A673 (cell line): ENCODE measurements at regions not wholly inside any gene's neighbourhood (a gene's known extent, or its start where the extent isn't known, plus 50 kb on each side); places are given as distances from the start of the nearest gene placed in this dataset.

Experiments
- BruUV-seq: library from RNA; stranded (reverse); fragments of 400-500 nt; replicated peaks from 2 replicates; lab custom pipeline; 2021; lab: Mats Ljungman, UMichigan
- CTCF ChIA-PET: fragments of 300-600 bp; sonication (Branson Sonifier 250); formaldehyde crosslinking; loops from one replicate; lab custom pipeline; 2022; ENCODE audit warnings: antibody characterized with exemption; lab: Charles Lee
- POLR2A ChIA-PET: fragments of 300-600 bp; sonication (Branson Sonifier 250); formaldehyde crosslinking; loops from one replicate; lab custom pipeline; 2022; ENCODE audit warnings: antibody characterized with exemption; ENCODE audit not compliant: low non-redundant PET; lab: Charles Lee
- DNase-seq: peaks from one replicate; pipeline ENCODE4 v3.0.0-alpha.2; 2015; ENCODE audit warnings: low spot score
- H3K27ac ChIP-seq: fragments of 200-600 bp; sonication (generic); 2 replicates; pipeline ENCODE4 v1.5.1; 2016; ENCODE audit warnings: mixed run types, low read depth, mild to moderate bottlenecking, mixed read lengths, antibody characterized with exemption, low read length; ENCODE audit not compliant: poor library complexity, severe bottlenecking
- H3K27me3 ChIP-seq: fragments of 200-600 bp; sonication (generic); replicated peaks from 2 replicates; pipeline ENCODE4 v1.6.1; 2017; ENCODE audit warnings: mixed run types, low read depth, mild to moderate bottlenecking, mixed read lengths, antibody characterized with exemption, low read length; ENCODE audit not compliant: insufficient read depth, poor library complexity
- H3K36me3 ChIP-seq: fragments of 200-600 bp; sonication (generic); 2 replicates; pipeline ENCODE4 v1.6.1; 2016; ENCODE audit warnings: mixed run types, mild to moderate bottlenecking, mixed read lengths, antibody characterized with exemption, low read length; ENCODE audit not compliant: insufficient read depth, poor library complexity, severe bottlenecking
- H3K4me1 ChIP-seq: fragments of 200-600 bp; sonication (generic); 2 replicates; pipeline ENCODE4 v1.6.1; 2017; ENCODE audit warnings: mixed run types, mild to moderate bottlenecking, mixed read lengths, antibody characterized with exemption, low read length; ENCODE audit not compliant: insufficient read depth, poor library complexity, severe bottlenecking
- H3K4me3 ChIP-seq: fragments of 200-600 bp; sonication (generic); 2 replicates; pipeline ENCODE4 v1.5.1; 2016; ENCODE audit warnings: low read depth, mixed run types, mild to moderate bottlenecking, mixed read lengths, low read length; ENCODE audit not compliant: poor library complexity, severe bottlenecking
- H3K9me3 ChIP-seq: fragments of 200-600 bp; sonication (generic); 2 replicates; pipeline ENCODE4 v1.6.1; 2016; ENCODE audit warnings: mixed run types, low read depth, mild to moderate bottlenecking, mixed read lengths, antibody characterized with exemption, low read length; ENCODE audit not compliant: poor library complexity, severe bottlenecking
- EZH2 ChIP-seq: fragments of 200-600 bp; sonication (generic); IDR thresholded peaks from 2 replicates; pipeline ENCODE4 v1.6.1; 2017; ENCODE audit warnings: borderline replicate concordance, low read depth, mild to moderate bottlenecking, mixed read lengths, antibody characterized with exemption, low read length; ENCODE audit not compliant: poor library complexity, severe bottlenecking
- intact Hi-C: fragments of 100-400 bp; cut with micrococcal nuclease; formaldehyde crosslinking; loops from one replicate; pipeline ENCODE4 v1.10.0; 2022; ENCODE audit not compliant: unreplicated experiment
- TF ChIP-seq, protein P1 (sequence below): fragments of 300-800, 200-600 bp; sonication (generic); conservative IDR thresholded peaks from 2 replicates; pipeline ENCODE4 v1.5.1; 2017; ENCODE audit warnings: low read depth, mild to moderate bottlenecking, antibody characterized with exemption, low read length, moderate library complexity, mixed read lengths

DNA sequence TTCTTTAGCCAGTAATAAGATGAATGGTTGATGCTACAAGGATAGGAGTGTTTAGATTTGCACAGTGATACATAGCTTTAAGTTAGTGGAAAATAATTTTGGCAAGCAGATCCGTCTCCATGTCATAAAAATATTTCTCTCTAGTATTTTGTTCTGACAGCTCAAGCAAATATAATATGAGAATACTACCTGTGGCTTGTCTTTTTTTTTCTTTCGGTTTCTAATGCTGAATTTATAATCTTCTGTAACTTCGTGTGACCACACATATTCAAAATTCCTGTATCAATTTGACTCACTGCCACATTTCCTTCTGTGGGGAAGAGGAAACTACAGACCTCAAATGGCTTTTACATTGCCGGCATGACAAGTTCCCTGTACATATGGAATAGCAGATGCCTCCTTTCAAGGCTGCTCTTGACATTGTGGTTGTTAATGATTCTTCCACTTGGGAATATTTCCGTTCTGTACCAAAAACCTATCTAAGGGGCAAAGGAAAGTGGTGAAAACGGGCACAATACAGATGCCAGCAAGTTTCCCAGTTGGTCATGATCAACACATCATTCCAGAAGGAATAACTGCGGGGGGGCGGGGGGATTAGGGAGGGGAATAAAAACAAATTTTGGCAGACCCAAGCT lies 103.6 kb upstream of the CCDC91 start:
- TF ChIP-seq, protein P1, sequence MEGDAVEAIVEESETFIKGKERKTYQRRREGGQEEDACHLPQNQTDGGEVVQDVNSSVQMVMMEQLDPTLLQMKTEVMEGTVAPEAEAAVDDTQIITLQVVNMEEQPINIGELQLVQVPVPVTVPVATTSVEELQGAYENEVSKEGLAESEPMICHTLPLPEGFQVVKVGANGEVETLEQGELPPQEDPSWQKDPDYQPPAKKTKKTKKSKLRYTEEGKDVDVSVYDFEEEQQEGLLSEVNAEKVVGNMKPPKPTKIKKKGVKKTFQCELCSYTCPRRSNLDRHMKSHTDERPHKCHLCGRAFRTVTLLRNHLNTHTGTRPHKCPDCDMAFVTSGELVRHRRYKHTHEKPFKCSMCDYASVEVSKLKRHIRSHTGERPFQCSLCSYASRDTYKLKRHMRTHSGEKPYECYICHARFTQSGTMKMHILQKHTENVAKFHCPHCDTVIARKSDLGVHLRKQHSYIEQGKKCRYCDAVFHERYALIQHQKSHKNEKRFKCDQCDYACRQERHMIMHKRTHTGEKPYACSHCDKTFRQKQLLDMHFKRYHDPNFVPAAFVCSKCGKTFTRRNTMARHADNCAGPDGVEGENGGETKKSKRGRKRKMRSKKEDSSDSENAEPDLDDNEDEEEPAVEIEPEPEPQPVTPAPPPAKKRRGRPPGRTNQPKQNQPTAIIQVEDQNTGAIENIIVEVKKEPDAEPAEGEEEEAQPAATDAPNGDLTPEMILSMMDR, result no peak
- no peak for TF ChIP-seq EZH2
- intact Hi-C loops, result no loop called here
- POLR2A ChIA-PET, result no interaction called here
- no peaks in the 10 kb centered on the region for H3K36me3 ChIP-seq
- no TSS peak for BruUV-seq
- H3K4me1 ChIP-seq, result peaks cover 38% of the 10 kb centered on the region
- H3K4me3 ChIP-seq, result no peak overlapping the region
- H3K9me3 ChIP-seq, result no peaks in the 10 kb centered on the region
- CTCF ChIA-PET, result no interaction called here
- no peaks in the 10 kb centered on the region for H3K27me3 ChIP-seq
- DNase-seq, result no peak
- no peak overlapping the region for H3K27ac ChIP-seq

DNA sequence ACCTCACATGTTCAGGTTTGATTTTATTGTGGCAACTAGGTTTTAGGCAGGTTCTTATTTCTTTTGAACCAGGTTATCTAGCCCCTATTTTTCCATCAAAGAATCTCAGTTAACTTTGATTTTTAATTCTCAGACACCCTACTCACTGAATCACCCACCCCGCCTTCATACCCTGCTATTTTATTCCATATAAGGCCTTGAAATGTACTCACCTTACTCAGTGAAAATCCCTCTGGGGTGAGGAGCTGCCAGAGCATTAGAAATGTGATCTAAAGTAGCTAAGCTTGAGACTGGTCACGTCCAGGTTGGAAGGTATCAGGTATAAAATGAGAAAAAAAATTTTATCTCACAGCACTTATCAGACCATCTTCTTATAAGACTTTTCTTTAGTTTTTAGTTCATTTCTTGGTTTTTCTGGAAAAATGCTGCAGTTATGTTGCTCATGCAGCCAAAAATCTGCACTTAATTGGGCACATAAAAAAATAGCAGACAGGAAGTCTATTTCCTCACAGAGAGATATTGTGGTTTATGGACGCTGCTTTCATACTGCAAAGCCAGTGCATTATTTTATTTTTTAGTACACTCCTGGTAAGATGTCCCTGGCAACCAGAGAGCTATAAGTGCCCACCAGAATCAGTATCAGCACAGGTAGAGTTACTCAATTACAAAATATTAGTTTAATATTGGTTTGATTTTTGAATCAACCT lies 101.5 kb upstream of the CCDC91 start:
- H3K9me3 ChIP-seq, result no peaks in the 10 kb centered on the region
- TSS peak; percentile 48 for BruUV-seq
- POLR2A ChIA-PET, result no interaction called here
- CTCF ChIA-PET, result no interaction called here
- H3K36me3 ChIP-seq, result no peaks in the 10 kb centered on the region
- peak overlapping the region; percentile 5 for H3K4me3 ChIP-seq
- H3K27me3 ChIP-seq, result no peaks in the 10 kb centered on the region
- intact Hi-C loops, result no loop called here
- H3K4me1 ChIP-seq, result peaks cover 55% of the 10 kb centered on the region
- TF ChIP-seq EZH2, result no peak
- TF ChIP-seq, protein P1, result no peak
- peak; percentile 68 for DNase-seq
- peak overlapping the region; percentile 78 for H3K27ac ChIP-seq

DNA sequence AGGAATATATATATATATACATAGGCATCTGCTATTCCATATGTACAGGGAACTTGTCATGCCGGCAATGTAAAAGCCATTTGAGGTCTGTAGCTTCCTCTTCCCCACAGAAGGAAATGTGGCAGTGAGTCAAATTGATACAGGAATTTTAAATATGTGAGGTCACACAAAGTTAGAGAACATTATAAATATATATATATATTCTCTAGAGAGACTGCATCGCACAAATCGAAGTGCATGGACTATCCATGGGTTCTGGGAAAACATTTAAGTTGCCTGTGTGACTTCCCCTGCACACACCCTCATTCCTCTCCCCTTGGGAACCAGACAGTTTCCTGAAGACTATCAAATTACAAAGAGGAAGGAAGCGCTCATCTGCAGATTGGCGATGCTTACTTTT lies 100.9 kb upstream of the CCDC91 start:
- Histone ChIP-seq H3K4me1 (peaks cover 58% of the 10 kb centered on the region), H3K27me3 (no peaks in the 10 kb centered on the region), H3K4me3 (peak overlapping the region; percentile 5), H3K9me3 (no peaks in the 10 kb centered on the region), H3K27ac (peak overlapping the region; percentile 78), H3K36me3 (no peaks in the 10 kb centered on the region)
- intact Hi-C loops, result no loop called here
- TF ChIP-seq, protein P1, result no peak
- no peak for TF ChIP-seq EZH2
- CTCF ChIA-PET, result no interaction called here
- POLR2A ChIA-PET, result no interaction called here
- BruUV-seq, result no TSS peak
- peak; percentile 95 for DNase-seq
